ENCODE measurements at regions not wholly inside any gene's neighbourhood (a gene's known extent, or its start where the extent isn't known, plus 50 kb on each side); places are given as distances from the start of the nearest gene placed in this dataset.

DNA sequence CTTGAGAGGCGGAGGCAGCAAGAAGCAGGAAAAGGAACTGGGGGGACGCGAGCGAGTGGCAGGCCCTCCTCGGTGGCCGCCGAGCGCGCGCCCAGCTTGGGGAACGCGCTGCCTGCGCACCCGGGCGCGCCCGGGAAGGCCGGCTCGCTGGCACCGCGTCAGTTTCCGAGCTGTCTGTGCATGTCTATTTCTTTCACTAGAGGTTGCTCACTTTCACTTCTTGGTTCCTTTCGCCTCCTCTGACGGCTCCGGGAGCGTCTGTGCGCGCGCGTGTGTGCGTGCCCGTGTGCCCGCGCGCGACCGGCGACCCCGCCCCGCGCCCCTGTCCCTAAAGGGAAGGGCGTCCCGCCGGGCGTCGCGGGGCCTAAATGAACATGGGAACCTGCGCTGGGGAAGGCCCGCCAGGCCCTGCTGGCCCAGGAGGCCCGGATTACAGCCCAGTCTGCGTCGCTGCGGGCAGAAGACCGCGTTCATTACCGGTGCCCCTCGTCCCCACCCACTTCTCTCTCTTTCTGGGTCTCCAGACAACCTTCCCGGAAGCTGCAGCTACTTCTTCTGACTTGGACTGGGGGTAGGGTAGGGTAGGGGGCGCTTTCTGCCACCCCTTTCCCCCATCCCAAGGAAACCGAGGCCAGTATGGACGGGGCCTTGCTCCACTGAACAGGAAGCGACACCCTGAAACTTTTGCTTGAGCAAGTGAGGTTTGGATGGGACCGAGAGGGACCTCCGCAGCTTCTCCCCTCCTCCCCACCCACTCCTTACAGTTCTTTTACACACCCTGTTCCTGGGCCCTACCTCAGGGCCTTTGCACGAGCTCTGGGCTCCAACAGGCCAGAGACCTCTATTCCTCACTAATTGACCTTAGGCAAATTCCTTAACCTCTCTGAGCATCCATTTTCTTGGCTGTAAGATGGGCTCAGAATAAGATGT, 205.8 kb upstream of the IER5L start:
- peak; percentile 68 to 76 for TF ChIP-seq POLR2AphosphoS5 (IDR thresholded peaks at IDR 0.05)
- TF ChIP-seq POLR2A (IDR thresholded peaks at IDR 0.05), result peak in 2 of 4 donors; percentile 43 to 78
- TF ChIP-seq, protein P1, sequence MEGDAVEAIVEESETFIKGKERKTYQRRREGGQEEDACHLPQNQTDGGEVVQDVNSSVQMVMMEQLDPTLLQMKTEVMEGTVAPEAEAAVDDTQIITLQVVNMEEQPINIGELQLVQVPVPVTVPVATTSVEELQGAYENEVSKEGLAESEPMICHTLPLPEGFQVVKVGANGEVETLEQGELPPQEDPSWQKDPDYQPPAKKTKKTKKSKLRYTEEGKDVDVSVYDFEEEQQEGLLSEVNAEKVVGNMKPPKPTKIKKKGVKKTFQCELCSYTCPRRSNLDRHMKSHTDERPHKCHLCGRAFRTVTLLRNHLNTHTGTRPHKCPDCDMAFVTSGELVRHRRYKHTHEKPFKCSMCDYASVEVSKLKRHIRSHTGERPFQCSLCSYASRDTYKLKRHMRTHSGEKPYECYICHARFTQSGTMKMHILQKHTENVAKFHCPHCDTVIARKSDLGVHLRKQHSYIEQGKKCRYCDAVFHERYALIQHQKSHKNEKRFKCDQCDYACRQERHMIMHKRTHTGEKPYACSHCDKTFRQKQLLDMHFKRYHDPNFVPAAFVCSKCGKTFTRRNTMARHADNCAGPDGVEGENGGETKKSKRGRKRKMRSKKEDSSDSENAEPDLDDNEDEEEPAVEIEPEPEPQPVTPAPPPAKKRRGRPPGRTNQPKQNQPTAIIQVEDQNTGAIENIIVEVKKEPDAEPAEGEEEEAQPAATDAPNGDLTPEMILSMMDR (IDR thresholded peaks at IDR 0.05), result peak in 3 of 6 experiments; percentile 39 to 56 (median 43)
- no peak for TF ChIP-seq EP300 (IDR thresholded peaks at IDR 0.05)
- no peaks in the 10 kb centered on the region for H3K36me3 ChIP-seq
- H3K27ac ChIP-seq, result peak overlapping the region; percentile 94 to 96 (median 96)
- H3K27me3 ChIP-seq, result no peaks in the 10 kb centered on the region
- ATAC-seq (ENCODE audit: low FRiP score in 2 of 2), result peak; percentile 81 to 92
- peak overlapping the region; percentile 18 to 67 (median 54) for H3K4me3 ChIP-seq
- no peaks in the 10 kb centered on the region for H3K9me3 ChIP-seq
- 15 to 36% methylated on average over 18 to 35 of the region's 65 CpGs for WGBS, 2 donors
- H3K4me1 ChIP-seq, result peaks cover 17 to 21% (median 19%) of the 10 kb centered on the region in 4 donors
- DNase-seq, result peak; percentile 74 to 95

DNA sequence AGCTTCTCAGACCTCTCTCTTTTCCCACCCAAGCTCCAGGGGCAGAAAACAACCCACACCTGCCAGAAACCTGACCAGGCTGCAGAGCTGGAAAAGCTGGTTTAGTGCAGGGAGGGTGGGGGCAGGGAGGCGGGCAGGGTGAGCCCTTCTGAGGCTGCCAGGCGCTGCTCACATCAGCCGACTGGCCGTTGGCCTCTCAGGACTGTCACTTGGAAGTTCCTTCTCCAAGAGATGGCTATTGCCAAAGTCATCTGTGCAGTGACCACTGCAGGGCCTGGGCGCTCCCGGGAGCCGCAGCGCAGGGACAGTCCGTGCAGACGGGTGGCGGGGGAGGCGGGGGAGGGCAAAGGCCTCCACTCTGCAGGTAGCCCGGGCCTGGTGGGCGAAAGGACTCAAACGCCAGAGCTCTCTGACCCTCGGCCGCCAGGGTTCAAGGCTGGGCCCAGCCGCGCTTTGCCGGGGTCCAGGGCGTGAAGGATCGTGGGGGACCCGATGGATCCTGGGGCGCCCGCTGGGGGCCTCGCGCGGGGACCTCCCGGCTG, 205.0 kb upstream of the IER5L start:
- Histone ChIP-seq H3K36me3 (no peaks in the 10 kb centered on the region), H3K4me1 (peaks cover 17 to 21% (median 19%) of the 10 kb centered on the region in 4 donors), H3K27me3 (no peaks in the 10 kb centered on the region), H3K4me3 (peak overlapping the region; percentile 18 to 67 (median 54)), H3K27ac (peak overlapping the region; percentile 94 to 96 (median 96)), H3K9me3 (no peaks in the 10 kb centered on the region)
- ATAC-seq (ENCODE audit: low FRiP score in 2 of 2) (peak; percentile 68 to 80), DNase-seq (peak in 1 of 2 donors; percentile 87)
- 5% methylated on average over 8 of the region's 29 CpGs; no CpG with 5 or more reads in 1 of the 2 donors for WGBS, 2 donors
- TF ChIP-seq EP300 (IDR thresholded peaks at IDR 0.05), result no peak
- TF ChIP-seq, protein P1 (IDR thresholded peaks at IDR 0.05), result no peak
- no peak for TF ChIP-seq POLR2A (IDR thresholded peaks at IDR 0.05)
- TF ChIP-seq POLR2AphosphoS5 (IDR thresholded peaks at IDR 0.05), result peak in 1 of 2 donors; percentile 23

DNA sequence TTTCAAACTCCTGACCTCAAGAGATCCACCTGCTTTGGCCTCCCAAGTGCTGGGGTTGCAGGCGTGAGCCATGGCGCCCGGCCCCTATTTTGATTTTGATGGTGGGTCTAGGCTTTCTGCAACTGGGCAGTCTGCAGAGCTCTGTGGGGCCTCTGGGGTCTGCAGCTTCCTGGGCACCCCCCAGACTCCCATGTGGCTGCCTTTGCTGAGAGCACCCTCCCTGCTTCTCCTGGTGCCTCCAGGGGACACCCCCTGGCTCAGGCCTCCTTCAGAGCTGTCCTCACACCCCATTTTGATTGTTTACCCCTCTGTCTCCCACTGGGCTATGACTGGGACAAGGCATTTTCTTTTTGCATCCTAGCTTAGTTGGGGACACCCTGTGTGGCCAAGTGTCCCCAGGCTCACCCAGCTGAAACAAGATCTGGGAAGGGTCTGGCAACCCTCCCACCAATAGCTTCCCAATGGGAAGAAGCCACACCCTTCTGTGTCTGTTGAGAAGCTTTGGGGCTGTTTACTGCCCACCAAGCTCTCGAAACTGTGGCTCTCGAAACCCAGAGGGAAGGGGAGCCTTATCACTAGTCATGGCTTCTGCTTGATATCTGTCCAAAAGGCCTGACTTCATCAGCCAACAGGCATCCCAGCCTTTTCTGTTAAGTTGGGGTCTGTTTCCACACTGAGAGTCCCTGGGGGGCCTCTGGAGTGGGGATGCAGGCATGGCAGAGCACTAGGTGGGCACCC, 204.4 kb upstream of the IER5L start:
- Histone ChIP-seq H3K4me3 (peak overlapping the region in 2 of 4 donors; percentile 60 to 67), H3K27ac (peak overlapping the region; percentile 94 to 96 (median 96)), H3K27me3 (no peaks in the 10 kb centered on the region), H3K36me3 (no peaks in the 10 kb centered on the region), H3K4me1 (peaks cover 17 to 21% (median 19%) of the 10 kb centered on the region in 4 donors), H3K9me3 (no peaks in the 10 kb centered on the region)
- TF ChIP-seq EP300 (IDR thresholded peaks at IDR 0.05), result no peak
- no peak for TF ChIP-seq POLR2AphosphoS5 (IDR thresholded peaks at IDR 0.05)
- TF ChIP-seq, protein P1 (IDR thresholded peaks at IDR 0.05), result no peak
- no peak for TF ChIP-seq POLR2A (IDR thresholded peaks at IDR 0.05)
- 81 to 93% methylated on average over 3 to 5 of the region's 5 CpGs for WGBS, 2 donors
- ATAC-seq (ENCODE audit: low FRiP score in 2 of 2) (peak in 1 of 2 donors; percentile 1), DNase-seq (no peak)

DNA sequence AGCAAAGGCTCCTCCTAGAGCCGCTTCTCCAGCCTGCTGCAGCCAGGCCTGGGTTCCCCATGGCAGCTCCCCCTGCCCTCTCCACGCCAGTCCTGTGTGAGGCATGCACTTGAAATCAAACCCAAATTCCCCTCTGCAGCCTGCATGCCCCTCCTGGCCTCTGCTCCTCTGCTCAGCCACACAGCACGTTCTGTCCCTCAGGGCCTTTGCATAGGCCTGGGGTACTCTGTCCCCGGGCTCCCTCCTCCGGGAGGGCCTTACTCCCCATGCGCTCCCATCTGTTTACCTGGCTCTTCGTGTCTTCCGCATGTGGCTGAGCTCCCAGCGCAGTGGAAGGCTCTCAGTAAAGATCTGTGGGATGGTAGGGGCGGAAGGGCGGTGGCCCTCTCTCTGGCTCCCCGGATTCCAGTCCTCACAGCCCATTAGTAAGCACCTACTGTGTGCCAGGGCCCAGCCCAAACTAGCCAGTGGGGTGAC, 203.5 kb upstream of the IER5L start:
- no peak for ATAC-seq (ENCODE audit: low FRiP score in 2 of 2)
- Histone ChIP-seq H3K27me3 (no peaks in the 10 kb centered on the region), H3K27ac (no peak overlapping the region), H3K4me1 (peaks cover 17 to 21% (median 19%) of the 10 kb centered on the region in 4 donors), H3K36me3 (no peaks in the 10 kb centered on the region), H3K4me3 (no peak overlapping the region), H3K9me3 (no peaks in the 10 kb centered on the region)
- TF ChIP-seq POLR2A (IDR thresholded peaks at IDR 0.05), result no peak
- TF ChIP-seq POLR2AphosphoS5 (IDR thresholded peaks at IDR 0.05), result no peak
- TF ChIP-seq EP300 (IDR thresholded peaks at IDR 0.05), result no peak
- TF ChIP-seq, protein P1 (IDR thresholded peaks at IDR 0.05), result no peak
- 76 to 88% methylated on average over 11 to 12 of the region's 12 CpGs for WGBS, 2 donors
- no peak for DNase-seq
